ENCODE measurements at regions not wholly inside any gene's neighbourhood (a gene's known extent, or its start where the extent isn't known, plus 50 kb on each side); places are given as distances from the start of the nearest gene placed in this dataset.

DNA sequence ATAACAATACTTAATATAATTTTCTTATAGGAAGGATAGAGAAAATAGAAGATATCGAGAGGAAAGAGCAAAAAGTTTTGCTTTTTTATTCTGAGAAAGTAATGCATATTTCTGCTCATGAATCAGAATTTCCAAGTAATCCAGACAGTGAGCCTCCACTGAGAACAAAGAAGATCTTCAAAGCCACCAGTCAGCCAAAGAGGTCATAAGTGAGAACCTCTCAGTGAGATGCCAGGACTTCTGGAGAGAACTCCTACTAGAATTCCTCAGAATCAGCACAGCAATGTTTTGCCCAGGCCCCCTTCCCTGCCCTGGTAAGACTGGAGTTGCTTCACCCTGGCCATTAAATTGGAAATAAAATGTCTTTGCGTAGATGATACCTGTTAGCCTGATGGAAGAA lies 254.4 kb upstream of the FAT4 start:
- no peak for DNase-seq

- no peak for DNase-seq
Observed at GRCh38 chr4:125049711-125050110, 265.0 kb upstream of the FAT4 start.

- DNase-seq = no peak
Observed at GRCh38 chr4:125045311-125045710, 269.4 kb upstream of the FAT4 start.

DNA sequence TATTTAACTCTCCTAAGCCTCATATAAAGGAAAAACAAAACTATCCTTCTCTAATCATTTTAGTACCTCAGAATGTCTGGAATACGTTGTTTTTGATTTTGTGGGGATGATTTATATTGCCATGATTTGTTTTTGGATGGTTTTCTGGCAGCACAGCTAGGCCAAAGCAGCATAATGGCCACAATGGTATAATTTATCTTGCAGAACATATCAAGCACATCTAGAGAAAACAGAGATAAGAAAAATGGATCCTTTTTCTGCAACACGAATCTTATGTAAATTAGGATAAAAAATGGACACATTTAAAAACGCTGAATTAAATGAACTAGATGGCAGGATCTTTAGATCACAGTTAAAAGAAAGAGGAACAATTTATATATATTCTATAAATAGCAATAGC lies 269.9 kb upstream of the FAT4 start:
- DNase-seq = no peak

- no peak for DNase-seq
Observed at GRCh38 chr4:125043486-125043885, 271.3 kb upstream of the FAT4 start.

GRCh38 chr4:125042041-125042440 lies 272.7 kb upstream of the FAT4 start:
- DNase-seq = no peak

DNA sequence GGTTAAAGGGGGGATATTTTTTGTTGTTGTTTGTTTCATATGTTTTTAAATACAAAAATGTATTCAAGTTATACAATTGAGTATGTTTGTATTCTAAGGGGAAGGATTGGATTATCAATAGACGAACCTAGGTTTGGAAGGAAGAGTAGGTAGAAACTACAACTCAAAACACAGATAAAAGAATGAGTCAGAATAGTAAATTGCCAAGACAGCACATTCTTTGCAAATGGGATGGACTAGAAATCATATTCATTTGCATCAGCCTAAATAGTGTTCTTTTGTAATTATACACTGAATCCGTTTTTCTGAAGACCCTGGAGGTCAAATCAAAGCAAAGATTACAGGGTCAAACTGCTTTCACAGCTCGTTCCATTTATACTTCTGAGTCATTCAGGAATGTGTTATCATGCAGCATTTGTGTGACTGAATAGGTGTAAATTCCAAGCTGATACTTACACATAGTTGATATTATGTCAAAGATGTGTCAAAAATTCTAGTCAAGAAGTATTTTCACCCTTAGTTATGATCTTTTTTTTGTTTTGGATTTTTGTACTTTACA lies 273.3 kb upstream of the FAT4 start:
- no peak for DNase-seq

GRCh38 chr4:125039550-125039949 lies 275.2 kb upstream of the FAT4 start:
- no peak for DNase-seq

GRCh38 chr4:125022855-125023501 lies 291.8 kb upstream of the FAT4 start:
- DNase-seq = no peak

DNA sequence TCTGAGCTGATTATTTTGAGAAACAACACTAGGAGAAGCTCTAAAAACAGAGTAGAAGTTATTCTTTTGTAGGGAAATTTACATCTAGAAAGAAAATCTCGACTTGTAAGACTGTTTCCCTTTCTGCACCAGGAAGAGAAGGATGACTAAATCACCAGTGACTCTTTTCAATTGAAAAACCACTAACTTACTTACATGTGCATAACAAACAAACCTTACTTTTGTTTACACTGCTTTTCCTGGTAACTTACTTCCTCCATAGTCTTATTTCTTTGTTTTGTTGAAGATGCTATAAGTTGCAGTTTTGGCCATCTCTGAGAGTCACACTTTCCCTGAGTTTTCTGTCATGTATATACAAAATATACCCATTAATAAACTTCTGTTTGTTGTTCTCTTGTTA lies 293.6 kb upstream of the FAT4 start:
- no peak for DNase-seq

DNA sequence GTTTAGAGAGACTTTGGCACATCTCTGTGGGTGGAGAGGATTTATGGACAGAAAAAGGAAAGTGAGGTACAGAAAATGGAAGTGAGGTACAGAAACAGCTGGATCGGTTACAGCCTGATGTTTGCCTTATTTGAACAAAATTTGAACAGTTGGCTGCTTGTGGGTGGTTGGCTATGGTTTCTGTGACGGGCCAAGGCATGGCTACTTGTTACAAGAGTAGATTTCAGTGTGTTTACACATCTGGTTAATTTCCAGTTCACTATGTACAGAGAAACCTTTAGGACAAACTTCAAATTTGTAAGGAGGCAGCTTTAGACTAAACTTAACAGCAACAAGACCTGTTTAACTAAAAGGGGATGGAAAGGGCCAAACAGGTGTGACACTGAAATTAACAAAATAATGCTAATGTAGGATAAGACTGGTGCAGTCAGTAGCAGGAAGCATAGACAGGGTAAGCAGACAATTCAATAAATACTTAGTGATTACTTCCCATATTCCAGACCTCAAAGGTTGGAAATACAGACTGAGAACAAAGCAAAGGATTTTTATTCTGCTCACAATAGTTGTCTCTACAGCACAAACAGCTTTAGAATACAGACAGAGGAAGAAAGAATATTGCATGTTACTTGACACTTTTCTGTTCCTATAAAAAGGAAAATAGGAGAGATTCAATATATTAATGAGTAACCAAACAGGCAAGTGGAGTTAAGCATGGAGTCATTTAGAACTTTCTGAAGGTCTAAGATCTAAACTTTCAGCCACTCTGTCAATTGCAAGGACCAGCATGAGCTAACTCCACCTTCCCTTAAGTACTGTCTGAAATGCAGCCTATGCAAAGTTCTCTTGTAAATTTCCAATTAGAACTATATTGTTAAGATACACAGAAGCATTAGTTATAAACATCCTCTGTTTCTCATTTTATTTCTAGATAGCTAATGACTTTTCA lies 294.4 kb upstream of the FAT4 start:
- DNase-seq = no peak

GRCh38 chr4:125016892-125017299 lies 297.9 kb upstream of the FAT4 start:
- DNase-seq = no peak

GRCh38 chr4:125013891-125014290 lies 300.9 kb upstream of the FAT4 start:
- no peak for DNase-seq

DNA sequence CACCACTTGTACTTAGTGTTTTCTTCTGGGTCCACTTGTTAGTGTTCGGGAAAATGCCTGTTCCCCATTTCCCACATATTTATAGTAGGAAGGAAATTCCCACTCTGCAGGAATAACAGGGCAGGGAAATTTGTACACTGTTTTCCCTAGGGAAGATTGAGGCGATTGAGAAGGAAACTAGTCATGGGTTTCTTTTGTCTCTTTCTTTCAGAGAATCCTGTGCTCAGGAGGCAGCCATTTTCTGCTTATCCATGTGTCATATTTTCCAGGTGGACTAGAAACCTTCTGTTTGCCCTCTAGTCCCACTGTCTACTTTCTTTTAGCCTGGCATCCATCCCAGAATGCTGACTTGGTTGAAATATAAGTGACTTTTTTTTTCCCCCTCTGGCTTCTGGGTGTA lies 299.1 kb upstream of the ANKRD50 start:
- no peak for DNase-seq

DNA sequence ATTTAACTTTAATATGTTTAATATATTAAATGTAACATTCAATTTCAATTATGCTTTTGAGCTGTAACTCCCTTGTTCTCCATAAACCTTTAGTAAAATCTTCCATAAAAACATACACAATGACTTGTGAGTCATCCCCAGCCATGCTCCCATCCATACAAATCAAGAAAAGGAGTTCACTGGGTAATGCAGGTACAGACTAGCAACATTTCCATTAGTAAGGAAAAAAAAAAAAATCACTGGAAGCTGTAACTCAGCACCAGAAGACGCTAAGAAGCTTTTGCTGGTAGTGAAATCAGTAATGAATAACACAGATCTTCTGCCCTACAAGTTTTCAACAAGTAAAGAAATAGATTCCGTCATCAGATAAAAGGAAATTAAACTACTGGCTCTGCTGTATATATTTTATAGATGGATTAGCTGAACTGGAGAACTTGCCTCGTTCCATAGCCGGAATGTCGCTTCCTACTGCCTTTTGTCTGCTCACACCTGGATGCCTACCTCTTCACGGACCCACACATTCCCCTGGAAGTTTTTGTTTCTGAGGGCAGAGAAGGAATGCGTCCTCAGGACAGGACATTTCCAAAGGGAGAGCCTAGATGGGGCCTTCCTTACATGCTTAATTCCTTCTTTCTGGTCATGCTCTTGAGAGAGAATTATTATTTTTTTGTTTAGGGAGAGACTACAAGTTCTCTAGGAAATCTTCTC lies 298.4 kb upstream of the ANKRD50 start:
- no peak for DNase-seq

DNA sequence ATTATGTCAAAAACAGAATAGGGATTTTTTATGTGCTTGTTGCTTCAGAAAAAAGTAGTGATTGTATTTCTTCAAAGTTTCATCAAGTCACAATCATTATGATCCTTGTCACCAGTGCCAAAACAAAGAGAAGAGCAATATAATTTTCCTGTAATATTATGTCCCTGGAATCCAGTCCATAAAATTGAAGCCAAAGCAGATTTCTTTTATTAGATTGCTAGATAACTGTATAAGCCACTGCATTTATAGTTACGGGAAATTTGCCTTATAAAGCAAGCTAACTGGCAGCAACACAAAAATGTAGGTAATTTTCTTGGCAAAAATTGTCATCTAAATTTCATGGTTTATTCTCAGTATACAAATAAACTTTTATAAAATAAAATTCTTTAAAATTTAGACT lies 296.1 kb upstream of the ANKRD50 start:
- DNase-seq = no peak

GRCh38 chr4:125004676-125005075 lies 292.1 kb upstream of the ANKRD50 start:
- no peak for DNase-seq

GRCh38 chr4:125003840-125004239 lies 291.3 kb upstream of the ANKRD50 start:
- DNase-seq = no peak

GRCh38 chr4:124997991-124998390 lies 285.5 kb upstream of the ANKRD50 start:
- DNase-seq = no peak

DNA sequence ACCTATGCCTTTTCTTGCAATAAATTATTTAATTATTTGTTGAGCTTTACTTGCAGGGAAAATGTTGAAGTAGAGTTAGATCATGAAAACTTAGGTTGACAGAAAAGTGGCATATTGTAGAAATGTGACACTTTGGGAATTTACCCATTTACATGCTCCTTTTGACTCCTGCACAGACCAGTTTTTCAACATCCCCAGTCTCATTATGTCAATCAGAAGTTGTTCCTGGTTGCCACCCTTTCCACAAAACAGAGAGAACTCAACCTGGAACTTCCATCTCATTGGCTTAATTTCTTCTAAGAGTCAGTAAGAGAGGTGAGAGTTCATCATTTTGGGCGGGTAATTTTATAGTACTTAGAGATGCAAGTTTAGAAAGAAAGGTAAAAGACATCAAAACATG lies 284.6 kb upstream of the ANKRD50 start:
- no peak for DNase-seq

DNA sequence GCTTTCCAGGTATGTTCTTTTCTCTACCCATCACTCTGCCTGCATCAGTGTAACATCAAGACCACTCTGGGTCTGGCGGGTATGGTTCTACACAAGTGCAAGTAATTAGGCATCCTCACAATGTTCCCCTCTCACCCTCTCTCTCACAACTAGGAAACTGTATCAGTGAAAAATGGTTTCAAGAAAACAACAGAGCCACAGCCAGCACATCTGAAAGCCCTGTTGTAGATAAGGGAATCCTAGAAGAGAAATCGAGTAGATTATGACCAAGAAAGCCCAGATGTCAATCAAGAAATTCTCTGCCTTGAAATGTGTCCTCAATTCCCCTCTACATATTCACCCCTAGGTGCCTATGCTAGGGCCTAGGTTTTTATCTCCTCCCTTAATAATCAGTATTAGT lies 281.3 kb upstream of the ANKRD50 start:
- no peak for DNase-seq

DNA sequence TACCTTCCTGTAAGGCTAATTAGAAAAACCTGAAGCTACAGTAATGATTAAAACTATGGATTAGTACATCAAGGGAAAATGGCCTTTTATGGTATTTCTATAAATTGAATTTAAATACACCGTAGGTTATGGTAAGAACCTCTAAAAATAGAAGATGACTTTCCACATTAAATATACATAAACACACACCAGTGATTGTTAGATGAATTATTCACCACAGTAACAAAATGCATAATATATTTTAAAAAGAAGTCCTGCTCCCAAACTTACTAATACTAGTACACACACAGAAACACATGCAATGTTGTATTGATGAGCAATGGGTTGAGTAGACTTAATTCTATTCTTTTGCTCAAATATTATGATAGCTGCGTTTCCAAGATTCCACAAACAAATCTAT lies 277.9 kb upstream of the ANKRD50 start:
- DNase-seq = no peak

DNA sequence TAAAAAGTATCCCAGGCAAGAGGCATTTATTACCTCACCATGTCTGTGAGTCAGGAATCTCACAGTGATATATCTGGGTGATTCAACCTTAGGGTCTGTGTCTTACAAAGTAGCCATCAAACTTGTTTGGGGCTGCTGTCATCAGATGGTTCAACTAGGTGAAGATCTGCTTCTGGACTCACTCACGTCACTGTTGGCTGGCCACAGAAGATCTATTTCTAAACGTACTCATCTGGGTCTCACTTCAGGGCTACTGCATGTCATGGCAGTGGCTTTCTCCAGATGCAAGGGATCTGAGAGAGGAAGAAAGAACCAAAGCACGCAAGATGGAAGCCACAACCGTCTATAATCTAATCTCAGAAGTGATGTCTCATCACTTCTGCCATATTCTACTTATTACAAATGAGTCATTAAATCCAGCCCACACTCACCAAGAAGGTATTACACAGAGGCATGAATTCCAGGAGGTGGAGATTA lies 267.8 kb upstream of the ANKRD50 start:
- DNase-seq = no peak

Measured in MV-4-11 (cell line).